AG09319 (cell line): ENCODE measurements at regions not wholly inside any gene's neighbourhood (a gene's known extent, or its start where the extent isn't known, plus 50 kb on each side); places are given as distances from the start of the nearest gene placed in this dataset.

ENCODE experiments used
- DNase-seq: peaks from one replicate; pipeline ENCODE4 v3.0.0-alpha.2; 2010; ENCODE audit warnings: low read depth; ENCODE audit errors: extremely low read depth
- CTCF ChIP-seq: IDR thresholded peaks from 2 replicates; pipeline ENCODE4 v1.5.1; 2011; ENCODE audit warnings: low read depth, mild to moderate bottlenecking, inconsistent platforms, low read length, moderate library complexity

- DNase-seq, result no peak
- TF ChIP-seq CTCF, result no peak
Observed at GRCh38 chr22:25361899-25362214, 142.4 kb downstream of the CRYBB2 start.

DNA sequence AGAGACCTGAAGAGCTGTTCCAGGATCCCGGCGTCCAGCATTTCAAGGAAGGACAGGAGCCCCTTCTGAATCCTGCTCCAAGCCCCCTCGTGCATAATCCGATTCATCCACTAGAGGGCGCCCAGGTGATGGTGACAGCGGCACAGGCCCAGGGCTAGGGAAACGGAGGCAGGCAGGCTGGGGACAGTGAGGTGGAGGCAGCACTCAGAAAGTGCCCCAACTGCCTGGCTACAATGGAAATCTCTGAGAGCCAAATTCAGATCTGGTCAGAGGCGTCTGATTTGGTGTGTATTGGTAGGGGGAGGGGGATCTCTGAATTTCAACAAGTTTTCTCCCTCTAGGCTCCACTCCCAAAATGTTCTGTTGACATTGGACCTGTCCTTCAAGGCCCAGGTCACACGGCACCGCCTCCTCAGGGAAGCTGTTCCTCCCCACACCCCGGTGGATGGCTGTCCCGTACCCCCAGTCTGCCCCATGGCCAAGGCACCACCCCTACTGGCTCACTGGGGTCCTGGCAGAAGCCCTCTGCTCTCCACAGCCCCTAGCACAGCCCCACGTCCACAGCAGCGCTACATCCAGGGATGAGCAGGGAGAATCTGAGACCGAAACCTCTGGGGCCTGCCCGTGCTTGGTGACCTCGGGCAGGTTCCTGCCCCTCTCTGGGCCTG lies 142.9 kb downstream of the CRYBB2 start:
- no peak for DNase-seq
- peak; percentile 96 for TF ChIP-seq CTCF

- no peak for DNase-seq
- no peak for TF ChIP-seq CTCF
Observed at GRCh38 chr22:25362883-25363240, 143.4 kb downstream of the CRYBB2 start.

DNA sequence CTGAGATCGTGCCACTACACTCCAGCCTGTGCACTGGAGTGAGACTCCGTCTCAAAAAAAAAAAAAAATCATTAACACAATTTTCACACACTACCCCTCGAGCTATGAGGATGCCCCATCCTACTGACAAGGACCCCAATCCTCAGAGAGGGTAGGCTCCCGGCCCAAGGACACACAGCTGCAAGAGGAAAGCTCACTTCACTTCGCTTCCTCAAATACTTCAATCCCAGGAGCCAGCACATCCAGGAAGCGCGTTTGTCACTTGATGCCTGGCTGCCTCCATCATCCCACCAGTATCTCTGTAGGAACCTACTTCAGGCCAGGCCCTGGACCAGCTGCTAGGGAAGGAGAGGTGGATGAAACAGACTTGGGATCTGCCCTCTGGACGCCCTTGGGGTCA lies 144.0 kb downstream of the CRYBB2 start:
- TF ChIP-seq CTCF, result no peak
- DNase-seq, result no peak

DNA sequence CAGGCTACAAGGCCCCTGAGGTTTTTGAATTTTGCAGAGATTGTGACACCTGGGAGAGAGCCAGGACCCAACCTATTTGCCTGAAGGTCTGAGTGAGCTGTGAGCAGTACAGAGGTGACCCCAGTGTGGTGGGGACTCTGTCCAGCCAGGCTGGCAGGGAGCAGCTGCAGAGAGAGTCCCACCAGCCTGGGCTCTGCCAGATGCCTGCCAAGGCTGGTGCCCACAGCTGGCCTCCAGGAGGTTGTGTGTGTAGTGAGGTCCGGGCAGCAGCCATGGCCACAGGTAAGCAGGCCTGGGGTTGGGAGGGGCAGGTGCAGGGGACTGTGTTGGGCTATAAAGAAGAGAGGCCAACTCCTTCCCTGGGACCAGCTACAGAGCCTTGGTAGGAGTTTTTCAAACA lies 144.8 kb downstream of the CRYBB2 start:
- no peak for DNase-seq
- TF ChIP-seq CTCF, result no peak

GRCh38 chr22:25364736-25365241 lies 145.3 kb downstream of the CRYBB2 start:
- DNase-seq, result no peak
- TF ChIP-seq CTCF, result no peak

GRCh38 chr22:25365491-25366261 lies 146.2 kb downstream of the CRYBB2 start:
- no peak for DNase-seq
- TF ChIP-seq CTCF, result no peak
